ENCODE measurements at regions not wholly inside any gene's neighbourhood (a gene's known extent, or its start where the extent isn't known, plus 50 kb on each side); places are given as distances from the start of the nearest gene placed in this dataset.

DNA sequence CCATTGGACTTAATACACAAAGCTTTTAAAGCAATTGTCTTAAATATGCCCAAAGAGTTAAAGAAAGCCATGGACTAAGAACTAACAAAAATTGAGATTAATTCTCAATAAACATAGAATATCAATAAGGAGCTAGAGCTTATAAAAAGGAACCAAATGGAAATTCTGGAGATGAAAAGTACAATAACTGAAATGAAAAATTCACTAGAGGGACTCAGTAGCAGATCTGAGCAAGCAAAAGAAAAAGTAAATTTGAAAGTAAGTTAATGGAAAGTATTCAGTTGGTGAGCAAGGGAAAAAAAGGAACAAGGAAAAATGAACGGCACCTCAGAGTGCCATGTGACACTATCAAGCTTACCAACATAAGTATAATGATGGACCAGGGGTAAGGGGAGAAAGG lies 209.8 kb downstream of the FZD1 start:
- TF ChIP-seq POLR2A (IDR thresholded peaks at IDR 0.05; ENCODE audit: low read depth, low read length) = no peak
- TF ChIP-seq TAF1 (IDR thresholded peaks at IDR 0.05; ENCODE audit: borderline replicate concordance, low read depth, low read length) = no peak
- no peak for TF ChIP-seq POLR2AphosphoS5 (IDR thresholded peaks at IDR 0.05; ENCODE audit: low read depth, low read length)

Data from GM12892 (cell line).